SK-N-SH (cell line): ENCODE measurements at regions not wholly inside any gene's neighbourhood (a gene's known extent, or its start where the extent isn't known, plus 50 kb on each side); places are given as distances from the start of the nearest gene placed in this dataset.

Experiments
- CTCF ChIA-PET: fragments of 300-600, 350-600 bp; formaldehyde crosslinking; extraction: SDS; loops from one replicate; lab custom pipeline; 2021; lab: Yijun Ruan, JAX
- POLR2A ChIA-PET: fragments of 350-600 bp; sonication (Branson Sonifier 250); formaldehyde crosslinking; extraction: SDS; loops from one replicate; lab custom pipeline; 2020; ENCODE audit warnings: antibody characterized with exemption, inconsistent platforms; lab: Yijun Ruan, JAX
- DNase-seq: peaks from one replicate; pipeline ENCODE4 v3.0.0; 2012
- H2AFZ ChIP-seq: fragments of 200-600 bp; sonication (generic); 2 replicates; pipeline ENCODE4 v1.8.1; 2016; ENCODE audit warnings: antibody characterized with exemption, mild to moderate bottlenecking, low read depth
- H3F3A ChIP-seq: fragments of 200-600 bp; sonication (generic); replicated peaks from 2 replicates; pipeline ENCODE3; 2016; ENCODE audit warnings: antibody characterized with exemption, mild to moderate bottlenecking; ENCODE audit not compliant: insufficient read depth
- H3K27ac ChIP-seq, 2 experiments: fragments of 200-500 bp in 1 of 2; fragments of 200-600 bp in 1 of 2; sonication (Bioruptor generic) in 1 of 2; sonication (generic), shearing (Covaris generic) in 1 of 2; 2 replicates each; pipeline versions ENCODE4 v1.5.1 to v1.6.1; 2014 to 2016; ENCODE audit warnings: low read depth in 2 of 2, inconsistent platforms in 1 of 2, low read length in 1 of 2, mild to moderate bottlenecking in 1 of 2, mixed read lengths in 1 of 2
- H3K27me3 ChIP-seq: fragments of 200-600 bp; sonication (generic), shearing (Covaris generic); 2 replicates; pipeline ENCODE4 v1.6.1; 2016; ENCODE audit warnings: mixed run types; ENCODE audit not compliant: insufficient read depth
- H3K36me3 ChIP-seq, 2 experiments: fragments of 200-500 bp in 1 of 2; fragments of 200-600 bp in 1 of 2; sonication (Bioruptor generic) in 1 of 2; sonication (generic) in 1 of 2; replicated peaks in 1 of 2; 2 replicates each; pipeline versions ENCODE3 to v1.5.1; 2014 to 2016; ENCODE audit warnings: low read length in 1 of 2, mild to moderate bottlenecking in 1 of 2; ENCODE audit not compliant: insufficient read depth in 2 of 2, control insufficient read depth in 1 of 2
- H3K4me1 ChIP-seq, 2 experiments: fragments of 200-500 bp in 1 of 2; fragments of 200-600 bp in 1 of 2; sonication (Bioruptor generic) in 1 of 2; sonication (generic), shearing (Covaris generic) in 1 of 2; 2 replicates each; pipeline versions ENCODE4 v1.5.1 to v1.6.1; 2014 to 2016; ENCODE audit warnings: low read depth in 1 of 2, low read length in 1 of 2, mixed run types in 1 of 2; ENCODE audit not compliant: insufficient read depth in 2 of 2, control insufficient read depth in 1 of 2
- H3K4me2 ChIP-seq: fragments of 200-600 bp; sonication (generic), shearing (Covaris generic); 2 replicates; pipeline ENCODE4 v1.6.1; 2017; ENCODE audit warnings: mixed run types
- H3K4me3 ChIP-seq, 2 experiments: fragments of 200-500 bp in 1 of 2; fragments of 200-600 bp in 1 of 2; sonication (Bioruptor generic) in 1 of 2; sonication (generic), shearing (Covaris generic) in 1 of 2; 2 replicates each; pipeline versions ENCODE4 v1.5.1 to v1.8.1; 2014 to 2016; ENCODE audit warnings: low read depth in 2 of 2, inconsistent platforms in 1 of 2, low read length in 1 of 2, mild to moderate bottlenecking in 1 of 2, mixed read lengths in 1 of 2, moderate library complexity in 1 of 2
- H3K79me2 ChIP-seq: fragments of 200-600 bp; sonication (generic); 2 replicates; pipeline ENCODE4 v1.8.1; 2017; ENCODE audit warnings: mild to moderate bottlenecking; ENCODE audit not compliant: insufficient read depth
- H3K9ac ChIP-seq: fragments of 200-600 bp; sonication (generic); 2 replicates; pipeline ENCODE4 v1.6.1; 2017; ENCODE audit warnings: mixed run types
- H3K9me2 ChIP-seq: fragments of 200-600 bp; sonication (generic); 2 replicates; pipeline ENCODE4 v1.6.1; 2017; ENCODE audit warnings: mixed run types
- H3K9me3 ChIP-seq: fragments of 200-600 bp; sonication (generic); 2 replicates; pipeline ENCODE4 v1.6.1; 2017; ENCODE audit warnings: mixed run types, mild to moderate bottlenecking, moderate library complexity
- H4K20me1 ChIP-seq: fragments of 200-600 bp; sonication (generic); 2 replicates; pipeline ENCODE4 v1.6.1; 2017; ENCODE audit warnings: mild to moderate bottlenecking, mixed run types; ENCODE audit not compliant: insufficient read depth
- EP300 ChIP-seq, 2 experiments: IDR thresholded peaks; 2 replicates each; pipeline versions ENCODE4 v1.4.0 to v1.6.1; 2012; ENCODE audit warnings: borderline replicate concordance in 1 of 2, low read depth in 1 of 2, low read length in 1 of 2
- EZH2phosphoT487 ChIP-seq: fragments of 200-600 bp; sonication (generic); IDR thresholded peaks from 2 replicates; pipeline ENCODE4 v1.6.1; 2017; ENCODE audit warnings: low read depth, mixed run types, mild to moderate bottlenecking, antibody characterized with exemption, moderate library complexity, borderline replicate concordance
- FOSL2 ChIP-seq: IDR thresholded peaks from 2 replicates; pipeline ENCODE4 v1.4.0; 2012; ENCODE audit warnings: low read depth, mild to moderate bottlenecking, moderate library complexity, borderline replicate concordance
- GABPA ChIP-seq: IDR thresholded peaks from 2 replicates; pipeline ENCODE4 v1.4.0; 2012; ENCODE audit warnings: low read depth, mild to moderate bottlenecking
- MEF2A ChIP-seq: IDR thresholded peaks from 2 replicates; pipeline ENCODE4 v1.4.0; 2012; ENCODE audit warnings: low read depth, borderline replicate concordance
- MXI1 ChIP-seq: IDR thresholded peaks from 2 replicates; pipeline ENCODE4 v1.6.1; 2012; ENCODE audit warnings: mild to moderate bottlenecking, low read depth, low read length, improper control_type of control experiment
- NFIC ChIP-seq: IDR thresholded peaks from 2 replicates; pipeline ENCODE4 v1.4.0; 2012; ENCODE audit warnings: borderline replicate concordance
- NRF1 ChIP-seq: IDR thresholded peaks from 2 replicates; pipeline ENCODE4 v1.6.1; 2012; ENCODE audit warnings: low read depth, mild to moderate bottlenecking, low read length
- POLR2AphosphoS5 ChIP-seq: IDR thresholded peaks from 2 replicates; pipeline ENCODE4 v1.6.1; 2012; ENCODE audit warnings: low read depth, low read length
- RAD21 ChIP-seq: IDR thresholded peaks from 2 replicates; pipeline ENCODE4 v1.6.1; 2012; ENCODE audit warnings: mild to moderate bottlenecking, low read length
- SMC3 ChIP-seq: IDR thresholded peaks from 2 replicates; pipeline ENCODE4 v1.6.1; 2012; ENCODE audit warnings: low read depth, low read length, improper control_type of control experiment
- TEAD4 ChIP-seq: IDR thresholded peaks from 2 replicates; pipeline ENCODE4 v1.4.0; 2012; ENCODE audit warnings: mild to moderate bottlenecking, borderline replicate concordance; ENCODE audit not compliant: insufficient read depth
- WGBS: methylation state at CpG from one replicate; pipeline ENCODE4 v1.1.6; 2017; ENCODE audit warnings: low lambda C conversion rate; 5-methylcytosine and 5-hydroxymethylcytosine counted together
- TF ChIP-seq, protein P1 (sequence below): IDR thresholded peaks from 2 replicates; pipeline ENCODE4 v1.6.1; 2012; ENCODE audit warnings: mild to moderate bottlenecking, low read depth, low read length, moderate library complexity
- TF ChIP-seq, protein P2 (sequence below): fragments of 150-350 bp; IDR thresholded peaks from 2 replicates; pipeline ENCODE4 v1.6.1; 2016; ENCODE audit warnings: mild to moderate bottlenecking, low read depth, low read length
- TF ChIP-seq, protein P3 (sequence below): IDR thresholded peaks from 2 replicates; pipeline ENCODE4 v1.4.0; 2012; ENCODE audit warnings: low read depth

DNA sequence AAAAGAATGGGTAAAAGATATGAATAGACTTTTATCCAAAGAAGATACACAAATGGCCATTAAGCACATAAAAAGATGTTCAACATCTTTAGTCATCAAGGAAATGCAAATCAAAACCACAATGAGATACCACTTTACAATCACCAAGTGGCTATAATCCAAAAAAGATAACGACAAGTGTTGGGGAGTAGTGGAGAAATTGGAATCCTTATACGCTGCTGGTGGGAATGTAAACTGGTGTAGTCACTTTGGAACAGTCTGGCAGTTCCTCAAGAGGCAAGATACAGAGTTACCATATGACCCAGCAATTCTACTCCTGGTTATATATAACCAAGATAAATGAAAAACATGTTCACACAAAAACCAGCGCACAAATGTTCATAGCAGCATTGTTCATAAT, 234.9 kb downstream of the SPATA31D1 start (continued):
- TF ChIP-seq, protein P1, sequence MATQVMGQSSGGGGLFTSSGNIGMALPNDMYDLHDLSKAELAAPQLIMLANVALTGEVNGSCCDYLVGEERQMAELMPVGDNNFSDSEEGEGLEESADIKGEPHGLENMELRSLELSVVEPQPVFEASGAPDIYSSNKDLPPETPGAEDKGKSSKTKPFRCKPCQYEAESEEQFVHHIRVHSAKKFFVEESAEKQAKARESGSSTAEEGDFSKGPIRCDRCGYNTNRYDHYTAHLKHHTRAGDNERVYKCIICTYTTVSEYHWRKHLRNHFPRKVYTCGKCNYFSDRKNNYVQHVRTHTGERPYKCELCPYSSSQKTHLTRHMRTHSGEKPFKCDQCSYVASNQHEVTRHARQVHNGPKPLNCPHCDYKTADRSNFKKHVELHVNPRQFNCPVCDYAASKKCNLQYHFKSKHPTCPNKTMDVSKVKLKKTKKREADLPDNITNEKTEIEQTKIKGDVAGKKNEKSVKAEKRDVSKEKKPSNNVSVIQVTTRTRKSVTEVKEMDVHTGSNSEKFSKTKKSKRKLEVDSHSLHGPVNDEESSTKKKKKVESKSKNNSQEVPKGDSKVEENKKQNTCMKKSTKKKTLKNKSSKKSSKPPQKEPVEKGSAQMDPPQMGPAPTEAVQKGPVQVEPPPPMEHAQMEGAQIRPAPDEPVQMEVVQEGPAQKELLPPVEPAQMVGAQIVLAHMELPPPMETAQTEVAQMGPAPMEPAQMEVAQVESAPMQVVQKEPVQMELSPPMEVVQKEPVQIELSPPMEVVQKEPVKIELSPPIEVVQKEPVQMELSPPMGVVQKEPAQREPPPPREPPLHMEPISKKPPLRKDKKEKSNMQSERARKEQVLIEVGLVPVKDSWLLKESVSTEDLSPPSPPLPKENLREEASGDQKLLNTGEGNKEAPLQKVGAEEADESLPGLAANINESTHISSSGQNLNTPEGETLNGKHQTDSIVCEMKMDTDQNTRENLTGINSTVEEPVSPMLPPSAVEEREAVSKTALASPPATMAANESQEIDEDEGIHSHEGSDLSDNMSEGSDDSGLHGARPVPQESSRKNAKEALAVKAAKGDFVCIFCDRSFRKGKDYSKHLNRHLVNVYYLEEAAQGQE, result no peak

DNA sequence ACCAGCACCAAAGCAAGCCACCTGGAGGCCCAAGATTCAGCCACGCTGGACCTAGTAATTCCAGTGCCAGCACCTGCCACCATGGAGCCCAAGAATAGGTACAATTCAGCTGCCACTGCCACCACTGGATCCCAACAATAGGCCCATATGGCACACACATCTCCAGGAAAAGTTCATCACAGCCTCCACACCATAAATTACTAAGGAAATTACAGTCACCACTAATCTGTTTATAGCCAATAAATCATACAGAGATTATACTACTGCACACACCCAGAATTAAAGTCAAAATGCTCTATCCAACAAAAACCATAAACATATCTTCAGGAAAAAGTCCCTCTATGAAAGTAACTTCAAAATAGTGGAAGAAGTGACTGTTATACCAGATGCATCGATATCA, 242.8 kb downstream of the SPATA31D1 start:
- no peak for DNase-seq
- no peaks in the 10 kb centered on the region for H4K20me1 ChIP-seq
- no peak overlapping the region for H3K4me2 ChIP-seq
- CTCF ChIA-PET, result no interaction called here
- no peaks in the 10 kb centered on the region for H3K36me3 ChIP-seq
- H3K4me3 ChIP-seq, result no peak overlapping the region
- H3K27me3 ChIP-seq, result no peaks in the 10 kb centered on the region
- no peaks in the 10 kb centered on the region for H3K9me2 ChIP-seq
- WGBS, result 33% methylated on average over 1 of the region's 2 CpGs
- H2AFZ ChIP-seq, result no peak overlapping the region
- H3K79me2 ChIP-seq, result no peaks in the 10 kb centered on the region
- H3K4me1 ChIP-seq, result no peaks in the 10 kb centered on the region
- H3F3A ChIP-seq, result no peaks in the 10 kb centered on the region
- H3K9ac ChIP-seq, result no peak overlapping the region
- no peak for TF ChIP-seq SMC3
- TF ChIP-seq RAD21, result no peak
- TF ChIP-seq NFIC, result no peak
- no peak for TF ChIP-seq NRF1
- no peak for TF ChIP-seq TEAD4
- TF ChIP-seq GABPA, result no peak
- TF ChIP-seq MEF2A, result no peak
- TF ChIP-seq FOSL2, result no peak
- TF ChIP-seq, protein P2, sequence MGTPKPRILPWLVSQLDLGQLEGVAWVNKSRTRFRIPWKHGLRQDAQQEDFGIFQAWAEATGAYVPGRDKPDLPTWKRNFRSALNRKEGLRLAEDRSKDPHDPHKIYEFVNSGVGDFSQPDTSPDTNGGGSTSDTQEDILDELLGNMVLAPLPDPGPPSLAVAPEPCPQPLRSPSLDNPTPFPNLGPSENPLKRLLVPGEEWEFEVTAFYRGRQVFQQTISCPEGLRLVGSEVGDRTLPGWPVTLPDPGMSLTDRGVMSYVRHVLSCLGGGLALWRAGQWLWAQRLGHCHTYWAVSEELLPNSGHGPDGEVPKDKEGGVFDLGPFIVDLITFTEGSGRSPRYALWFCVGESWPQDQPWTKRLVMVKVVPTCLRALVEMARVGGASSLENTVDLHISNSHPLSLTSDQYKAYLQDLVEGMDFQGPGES, result no peak
- no peak for TF ChIP-seq POLR2AphosphoS5
- no peak for TF ChIP-seq EP300 (IDR thresholded peaks at IDR 0.05; ENCODE audit: borderline replicate concordance in 1 of 2, low read depth in 1 of 2, low read length in 1 of 2)
- TF ChIP-seq, protein P3, sequence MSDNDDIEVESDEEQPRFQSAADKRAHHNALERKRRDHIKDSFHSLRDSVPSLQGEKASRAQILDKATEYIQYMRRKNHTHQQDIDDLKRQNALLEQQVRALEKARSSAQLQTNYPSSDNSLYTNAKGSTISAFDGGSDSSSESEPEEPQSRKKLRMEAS, result no peak
- TF ChIP-seq EZH2phosphoT487, result no peak
- TF ChIP-seq MXI1, result no peak
- POLR2A ChIA-PET, result no interaction called here
- peaks cover 7% of the 10 kb centered on the region; the same call in 1 of the 2 replicates for H3K9me3 ChIP-seq
- no peak overlapping the region for H3K27ac ChIP-seq
